GM21381 (cell line): ENCODE measurements at regions not wholly inside any gene's neighbourhood (a gene's known extent, or its start where the extent isn't known, plus 50 kb on each side); places are given as distances from the start of the nearest gene placed in this dataset.

ENCODE experiments used
- ATAC-seq: cut with Tn5 transposase; IDR thresholded peaks from one replicate; pipeline ENCODE4 v1.9.1; 2021; ENCODE audit warnings: mild to moderate bottlenecking, moderate library complexity; ENCODE audit not compliant: unreplicated experiment

- ATAC-seq = no peak
Observed at GRCh38 chr14:53328841-53329240, 175.7 kb upstream of the DDHD1 start.

GRCh38 chr14:53327716-53328115 lies 174.6 kb upstream of the DDHD1 start:
- no peak for ATAC-seq

DNA sequence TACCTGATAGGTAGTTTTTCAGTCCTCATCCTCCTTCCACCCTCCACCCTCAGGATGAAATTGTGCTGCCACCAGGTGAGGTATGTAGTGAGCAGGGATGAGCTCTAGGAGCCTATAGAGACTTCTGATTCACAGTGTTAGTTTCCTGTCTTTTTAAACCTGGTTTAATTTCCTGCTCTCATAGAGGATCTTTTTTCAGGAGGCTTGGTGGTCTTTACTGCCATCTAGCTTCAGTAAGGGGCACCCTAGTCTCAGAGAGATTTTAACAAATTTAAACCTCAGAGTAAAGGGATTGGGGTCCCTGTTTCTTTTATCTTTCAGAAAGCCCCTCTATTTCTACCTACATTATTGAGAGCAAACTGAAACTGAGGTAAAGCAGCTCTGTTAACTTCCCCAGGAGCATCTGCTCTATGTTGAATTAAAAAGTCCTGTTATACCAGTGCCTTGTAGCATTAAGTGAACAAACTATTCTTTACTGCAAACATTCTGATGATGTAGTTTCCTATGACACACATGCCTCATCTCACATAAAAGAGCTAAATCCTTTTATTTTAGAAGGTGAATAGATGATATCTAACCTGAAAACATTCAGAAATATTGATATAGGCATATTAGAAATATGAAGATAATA lies 172.2 kb upstream of the DDHD1 start:
- ATAC-seq = no peak

GRCh38 chr14:53316504-53316903 lies 163.4 kb upstream of the DDHD1 start:
- no peak for ATAC-seq

GRCh38 chr14:53310412-53310811 lies 157.3 kb upstream of the DDHD1 start:
- ATAC-seq = peak; percentile 79

DNA sequence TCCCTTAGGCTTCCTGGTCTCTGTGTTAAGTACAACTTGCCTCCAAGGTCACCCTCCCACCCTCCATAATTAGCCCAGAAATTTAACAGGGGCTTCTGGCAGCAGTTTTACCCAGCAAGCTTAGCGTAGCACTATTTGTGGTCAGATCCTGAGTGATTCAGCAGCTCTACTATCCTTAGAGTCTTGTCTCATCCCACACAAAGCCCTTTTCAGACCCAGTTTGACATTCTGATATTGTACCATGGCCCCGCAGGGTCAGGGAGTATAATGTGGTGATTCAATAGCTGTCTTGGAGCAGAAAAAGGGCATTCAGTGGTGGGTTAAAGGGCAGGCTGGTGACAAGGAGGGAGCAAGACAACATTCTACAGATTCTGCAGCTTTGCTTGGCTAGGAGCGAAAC lies 153.8 kb upstream of the DDHD1 start:
- ATAC-seq = no peak

GRCh38 chr14:53306267-53306721 lies 153.2 kb upstream of the DDHD1 start:
- no peak for ATAC-seq

DNA sequence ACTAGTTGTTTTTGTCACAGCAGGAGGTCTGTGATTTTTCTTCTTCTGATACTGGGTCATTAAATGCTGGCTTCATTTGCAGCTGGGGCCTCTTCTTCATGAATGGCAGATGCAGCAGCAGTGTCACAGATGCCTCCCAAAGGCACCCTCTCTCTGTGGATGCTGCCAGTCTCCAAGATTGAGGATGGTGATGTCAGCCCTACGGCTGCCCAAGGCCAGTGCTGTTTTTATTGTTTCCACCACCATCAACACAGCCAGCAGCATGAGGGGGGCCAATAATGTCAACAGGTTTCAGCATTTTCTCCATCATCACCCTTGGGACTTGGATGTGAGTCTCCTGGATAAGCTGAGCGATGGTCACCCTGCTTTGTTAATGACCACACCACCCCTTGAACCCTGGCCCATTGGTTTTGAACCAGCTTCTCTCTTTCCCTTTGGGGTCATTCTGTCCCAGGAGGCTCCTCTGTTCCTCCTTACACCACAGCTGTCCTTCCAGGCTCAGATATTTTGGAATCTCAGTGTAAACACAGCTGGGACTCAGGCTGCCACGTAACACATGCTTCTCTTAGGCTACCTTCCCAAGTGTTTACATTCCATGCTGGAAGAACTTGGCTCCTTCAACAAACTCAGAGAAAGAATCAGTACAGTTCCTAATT lies 151.7 kb upstream of the DDHD1 start:
- ATAC-seq = no peak

DNA sequence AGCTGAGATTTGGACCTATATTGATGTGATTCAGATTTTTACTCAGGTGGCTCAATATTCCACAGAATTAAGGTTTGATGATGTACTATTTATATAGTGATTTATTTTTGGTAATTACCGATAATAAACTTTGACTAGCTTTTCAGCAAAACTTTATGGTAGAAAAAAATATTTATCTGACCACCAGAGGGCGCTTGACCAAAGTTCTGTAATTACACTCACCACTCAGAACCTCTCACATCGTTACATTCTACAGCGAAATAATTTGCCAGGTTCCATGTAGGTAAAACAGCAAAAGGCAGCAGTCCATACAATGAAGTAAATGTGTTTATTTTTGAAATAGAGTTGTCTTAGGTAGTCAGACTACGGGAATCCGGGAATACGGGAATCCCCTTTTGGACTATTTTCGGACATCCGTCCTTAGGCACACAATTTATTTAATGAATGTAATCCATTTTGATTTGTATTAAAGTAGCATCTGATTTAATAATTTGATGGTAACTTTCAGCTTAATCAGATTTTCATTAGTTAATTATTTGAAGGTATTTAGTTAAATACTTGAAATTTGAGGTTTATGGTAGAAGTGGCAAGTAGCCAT lies 143.0 kb upstream of the DDHD1 start:
- no peak for ATAC-seq

DNA sequence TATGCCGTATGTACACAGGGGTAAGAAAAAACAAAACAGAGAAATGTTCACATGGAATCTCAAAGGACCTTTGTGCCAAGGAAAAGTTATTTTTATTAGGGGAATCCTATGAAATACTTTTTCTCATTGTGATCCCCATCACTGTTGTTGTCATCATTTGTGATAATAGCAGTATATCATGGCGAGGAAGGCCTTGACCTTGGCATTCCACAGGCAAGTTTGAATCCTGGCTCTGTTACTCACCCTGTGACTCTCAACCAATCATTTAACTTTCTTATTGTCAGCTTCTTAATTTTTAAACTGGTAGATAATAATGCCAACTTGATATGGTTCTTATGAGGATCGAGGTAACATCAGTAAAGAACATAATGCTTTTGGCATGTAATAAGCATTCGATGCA lies 142.2 kb upstream of the DDHD1 start:
- no peak for ATAC-seq

DNA sequence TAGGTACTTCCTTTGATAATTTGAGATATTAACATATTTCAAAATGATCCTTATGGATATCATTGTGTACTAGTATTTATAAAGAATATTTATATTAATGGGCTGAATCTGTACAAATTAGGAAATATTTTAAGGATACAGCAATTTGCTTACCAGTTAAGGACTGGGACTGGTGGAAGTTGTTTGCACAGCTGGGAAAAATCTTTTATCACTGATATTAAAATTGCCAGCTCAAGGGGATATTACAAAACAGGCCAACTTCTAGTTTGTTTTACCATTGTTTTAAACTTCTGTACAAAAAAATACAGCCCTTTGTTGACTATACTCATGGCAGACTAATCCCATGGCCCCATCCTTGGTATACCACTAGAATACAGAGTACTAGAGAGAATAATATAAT lies 133.2 kb upstream of the DDHD1 start:
- ATAC-seq = no peak

- ATAC-seq = no peak
Observed at GRCh38 chr14:53285821-53286220, 132.7 kb upstream of the DDHD1 start.

DNA sequence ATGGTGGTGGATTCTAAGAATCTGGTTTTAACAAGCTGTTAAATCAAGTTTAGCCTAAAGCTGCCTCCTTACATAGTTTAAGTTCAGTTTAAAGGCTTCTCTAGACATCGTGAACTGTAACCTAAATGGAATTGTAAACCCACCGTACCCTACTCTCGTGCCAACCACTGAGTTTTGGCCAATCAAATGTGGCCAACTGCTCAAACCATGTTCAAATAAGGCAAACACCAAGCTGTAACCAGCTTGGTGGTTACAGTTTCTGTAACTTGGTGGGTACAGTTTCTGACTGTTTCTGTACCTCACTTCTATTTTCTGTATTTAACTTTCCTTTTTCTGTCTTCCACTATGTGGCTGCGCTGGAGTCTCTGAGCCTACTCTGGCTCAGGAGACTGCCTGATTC lies 131.9 kb upstream of the DDHD1 start:
- ATAC-seq = no peak

DNA sequence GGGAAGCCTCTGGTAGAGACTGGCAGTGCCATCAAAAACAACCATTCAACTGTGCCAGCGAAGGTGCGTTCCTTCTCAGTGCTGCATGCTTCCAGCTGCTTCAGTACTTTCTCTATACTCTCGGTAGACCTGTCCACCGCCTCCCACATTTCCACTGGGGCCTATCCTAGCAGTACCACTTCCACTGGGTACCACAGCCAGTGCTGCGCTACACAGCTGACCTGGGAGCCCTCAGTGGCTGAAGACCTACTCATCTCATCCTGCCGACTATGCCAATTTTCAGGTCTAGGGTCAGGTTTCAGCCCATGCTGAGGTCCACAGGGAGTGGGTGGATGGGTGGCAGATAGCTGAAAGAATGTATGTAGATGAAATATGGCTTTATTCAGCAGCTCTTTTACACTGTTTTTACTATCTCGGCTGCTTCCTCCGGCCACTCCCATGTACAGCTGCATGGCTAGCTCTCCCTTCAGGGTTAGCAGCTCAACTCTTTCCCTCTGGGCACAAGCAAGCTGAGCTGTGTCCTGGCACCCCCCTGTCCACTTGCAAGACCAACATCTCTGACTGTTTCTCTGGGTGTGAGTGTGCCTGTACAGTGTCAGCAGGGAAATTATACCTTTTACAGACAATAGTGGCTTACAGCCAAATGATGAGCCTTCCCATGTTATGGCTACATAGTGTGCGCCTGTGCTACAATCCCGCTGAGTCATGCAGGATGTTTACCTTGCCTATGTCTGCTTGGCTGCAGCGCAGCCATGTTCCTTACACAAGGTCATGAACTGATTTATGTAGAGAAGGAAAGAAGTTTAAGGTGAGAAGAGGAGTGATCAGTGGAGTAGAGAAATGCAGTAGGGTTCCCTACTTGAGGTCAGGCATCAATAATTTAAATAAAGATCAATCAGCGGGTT lies 125.7 kb upstream of the DDHD1 start:
- no peak for ATAC-seq

DNA sequence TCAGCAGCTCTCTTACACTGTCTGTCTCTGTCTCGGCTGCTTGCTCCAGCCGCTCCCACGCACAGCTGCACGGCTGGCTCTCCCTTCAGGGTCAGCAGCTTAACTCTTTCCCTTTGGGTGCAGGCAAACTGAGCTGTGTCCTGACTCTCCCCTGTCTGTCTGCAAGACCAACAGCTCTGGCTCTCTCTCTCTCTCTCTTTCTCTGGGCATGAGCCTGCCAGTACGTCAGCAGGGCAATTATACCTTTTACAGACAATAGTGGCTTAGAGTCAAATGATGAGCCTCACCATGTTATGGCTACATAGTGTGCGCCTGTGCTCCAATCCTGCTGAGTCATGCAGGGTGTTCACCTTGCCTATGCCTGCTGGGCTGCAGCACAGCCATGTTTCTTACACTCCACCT lies 120.5 kb upstream of the DDHD1 start:
- no peak for ATAC-seq

GRCh38 chr14:53265025-53265424 lies 111.9 kb upstream of the DDHD1 start:
- no peak for ATAC-seq

DNA sequence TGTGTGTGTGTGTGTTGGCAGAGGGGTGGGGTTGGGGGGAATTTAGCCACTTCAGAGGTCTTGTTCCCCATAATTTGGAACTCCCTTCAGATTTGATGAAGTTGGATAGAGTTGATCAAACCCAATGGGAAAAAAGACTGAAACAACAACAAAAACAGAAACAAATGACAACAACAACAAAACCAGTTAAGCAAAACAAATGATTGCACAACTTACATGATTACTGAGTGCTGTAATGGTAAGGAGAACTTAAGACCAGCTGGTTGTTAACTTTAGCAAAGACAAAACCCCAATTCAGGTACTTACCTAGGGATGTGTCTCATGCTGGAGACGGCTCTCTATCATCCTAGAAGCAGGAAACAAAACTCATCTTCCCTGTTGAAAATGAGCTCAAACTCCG lies 107.8 kb upstream of the DDHD1 start:
- ATAC-seq = no peak

GRCh38 chr14:53260286-53260685 lies 107.2 kb upstream of the DDHD1 start:
- ATAC-seq = no peak

DNA sequence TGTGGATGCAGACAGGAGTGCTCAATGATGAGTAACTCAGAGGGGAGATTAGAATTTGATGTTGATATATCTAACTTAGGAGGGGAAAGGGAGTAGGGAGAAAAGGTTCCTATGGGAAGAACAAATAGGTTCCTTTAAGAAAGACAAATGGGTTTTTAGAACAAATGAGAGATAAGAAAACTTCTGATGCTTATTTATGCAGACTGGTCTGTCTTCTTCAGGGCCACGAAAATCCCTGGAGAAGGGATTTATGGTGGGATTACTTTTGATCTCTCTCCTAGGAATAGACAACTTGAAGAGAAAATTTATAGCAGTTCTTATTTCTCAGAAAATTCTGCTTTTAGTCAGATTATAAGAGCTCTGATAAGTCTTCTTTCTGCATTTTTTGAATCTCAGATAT lies 99.0 kb upstream of the DDHD1 start:
- no peak for ATAC-seq

DNA sequence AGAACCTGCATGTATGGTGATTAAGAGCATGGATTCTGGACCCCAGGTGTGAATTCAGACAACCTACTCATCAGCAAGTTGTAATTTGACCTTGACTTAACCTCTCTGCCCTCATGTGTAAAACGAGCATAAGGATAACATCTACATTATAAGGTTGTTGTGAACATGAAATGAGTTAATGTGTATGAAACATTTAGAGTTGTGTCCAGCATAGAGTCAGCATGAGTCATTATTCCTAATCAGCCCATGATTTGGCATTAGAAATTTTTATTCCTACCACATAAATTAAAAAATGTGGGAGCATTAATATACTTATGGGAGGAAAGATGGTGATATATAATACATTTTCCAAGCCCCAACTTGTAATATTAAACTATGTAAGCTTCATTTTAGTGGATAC lies 95.9 kb upstream of the DDHD1 start:
- no peak for ATAC-seq

DNA sequence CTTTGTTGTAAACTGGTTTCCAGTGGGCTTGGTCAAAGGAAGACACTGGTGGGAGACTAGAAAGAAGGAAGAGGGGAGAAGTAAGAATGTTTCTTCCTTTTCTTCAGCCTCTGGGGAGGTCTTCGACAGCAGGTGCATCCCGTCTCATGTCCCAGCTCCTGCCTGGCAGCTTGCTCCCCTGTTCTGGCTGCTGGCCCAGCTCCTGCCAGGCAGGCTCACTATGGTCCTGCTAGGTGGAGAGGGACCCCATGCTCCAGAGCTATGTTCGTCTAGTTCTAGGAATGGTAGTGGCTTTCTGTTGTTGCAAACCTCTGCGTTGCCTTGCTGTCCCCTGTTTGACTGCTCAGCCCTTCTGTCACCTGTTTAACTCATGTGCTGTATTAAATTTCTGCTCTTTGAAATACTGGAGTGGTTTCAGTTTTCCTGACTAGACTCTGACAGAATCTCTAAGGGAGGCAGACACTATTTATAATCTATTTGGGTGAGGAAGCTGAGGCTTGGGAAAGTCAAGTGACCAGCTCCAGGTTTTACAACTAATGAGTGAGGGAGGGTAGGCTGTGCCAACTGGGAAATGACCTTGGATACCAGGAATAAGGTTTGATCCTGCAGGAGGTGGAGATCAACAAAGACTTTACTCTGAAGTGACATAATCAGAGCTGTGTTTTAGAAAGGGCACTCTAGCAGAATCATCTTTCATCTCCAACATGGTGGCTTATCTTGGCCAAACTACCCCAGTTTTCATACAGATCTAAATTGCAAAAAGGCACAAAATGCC lies 94.7 kb upstream of the DDHD1 start:
- no peak for ATAC-seq
